Glomerular visceral epithelial cell (primary cell): ENCODE measurements at regions not wholly inside any gene's neighbourhood (a gene's known extent, or its start where the extent isn't known, plus 50 kb on each side); places are given as distances from the start of the nearest gene placed in this dataset.
A peak's percentile ranks its signal among the peaks of the same experiment; 100 is the strongest.

Source experiments
- DNase-seq: peaks from one replicate; pipeline ENCODE4 v3.0.0-alpha.2; 2016; ENCODE audit errors: extremely low spot score

GRCh38 chr9:108512426-108513173 lies 343.2 kb downstream of the ACTL7B start:
- DNase-seq = no peak

GRCh38 chr9:108511307-108511706 lies 344.5 kb downstream of the ACTL7B start:
- no peak for DNase-seq

DNA sequence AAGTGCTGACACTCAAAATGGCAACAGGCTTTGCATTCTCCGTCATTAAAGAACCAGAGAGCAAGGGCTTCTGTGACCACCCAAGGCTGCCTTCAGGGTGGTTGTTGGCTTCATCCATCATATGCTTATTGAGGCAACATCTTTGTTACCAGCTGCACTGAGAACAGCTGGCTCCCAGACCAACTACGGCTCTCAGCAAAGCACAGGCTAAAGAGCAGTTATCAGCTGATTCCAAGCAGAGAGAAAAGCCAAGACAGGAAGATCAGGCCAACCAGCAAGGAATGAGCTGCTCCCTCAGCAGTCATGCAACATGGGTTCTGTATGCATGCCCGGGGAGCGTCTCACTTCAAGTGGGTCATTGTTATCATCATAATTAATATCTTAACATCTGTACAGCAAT lies 358.9 kb downstream of the ACTL7B start:
- no peak for DNase-seq

- DNase-seq = no peak
Observed at GRCh38 chr9:108489567-108489966, 366.2 kb downstream of the ACTL7B start.

- DNase-seq = peak; percentile 66
Observed at GRCh38 chr9:108486831-108487230, 369.0 kb downstream of the ACTL7B start.

DNA sequence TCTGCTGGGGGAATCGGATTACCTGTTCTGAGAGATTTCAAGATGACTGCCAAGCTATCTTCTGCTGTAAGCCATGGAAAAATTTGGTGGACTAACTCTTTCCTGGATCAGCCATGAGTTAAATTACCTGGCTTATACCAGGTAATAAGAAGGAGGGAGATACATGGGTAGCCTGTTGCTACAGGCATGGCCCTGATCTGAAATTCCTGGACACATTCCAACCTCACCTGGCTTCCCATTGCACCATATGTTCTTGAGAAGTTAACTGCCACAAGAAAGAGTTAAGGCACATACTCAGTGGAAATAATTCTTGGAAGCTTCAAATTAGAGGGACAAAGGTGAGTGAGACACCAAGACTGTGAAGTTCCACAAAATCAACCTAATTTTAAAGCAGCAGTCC lies 371.3 kb downstream of the ACTL7B start:
- no peak for DNase-seq

- DNase-seq = no peak
Observed at GRCh38 chr9:108483676-108484075, 372.1 kb downstream of the ACTL7B start.

GRCh38 chr9:108479989-108480652 lies 375.7 kb downstream of the ACTL7B start:
- no peak for DNase-seq

- DNase-seq = peak; percentile 71
Observed at GRCh38 chr9:108478431-108479332, 377.1 kb downstream of the ACTL7B start.

GRCh38 chr9:108477529-108478006 lies 378.2 kb downstream of the ACTL7B start:
- no peak for DNase-seq

DNA sequence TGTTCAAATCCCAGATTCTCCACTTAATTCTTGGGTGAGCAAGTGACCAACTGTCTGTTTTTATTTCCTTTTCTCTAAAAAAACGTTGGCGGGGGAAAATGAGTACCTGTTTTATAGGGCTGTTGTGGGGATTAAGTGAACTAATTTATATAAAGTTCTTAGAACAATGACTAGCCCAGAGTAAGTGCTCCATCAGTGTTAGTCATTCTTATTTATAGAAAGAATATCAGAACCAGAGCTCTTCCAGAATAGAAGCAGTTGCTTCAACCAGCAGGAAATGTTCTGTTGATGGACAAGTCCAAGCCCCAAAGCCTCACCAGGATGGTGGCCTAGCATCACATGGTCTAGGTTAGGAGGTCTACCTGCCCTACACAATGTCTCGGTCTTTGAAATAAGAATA lies 379.2 kb downstream of the ACTL7B start:
- no peak for DNase-seq

DNA sequence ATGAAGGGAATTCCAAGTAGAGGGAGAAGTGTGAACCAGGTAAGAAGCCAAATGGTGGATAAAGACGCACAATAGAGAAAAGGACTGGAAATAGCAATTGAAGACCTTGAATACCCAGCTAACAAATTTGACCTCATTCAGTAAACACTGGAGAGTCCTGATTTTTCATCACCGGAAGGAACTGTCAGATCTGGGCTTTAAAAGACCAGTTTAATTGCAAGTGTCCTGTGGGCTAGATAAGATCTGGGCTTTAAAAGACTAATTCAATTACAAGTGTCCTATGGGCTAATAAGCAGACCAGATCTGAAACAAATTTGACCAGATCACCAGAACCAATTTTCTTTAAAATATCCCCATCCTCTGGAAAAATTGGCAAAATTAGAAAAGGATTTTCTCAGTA lies 380.0 kb downstream of the ACTL7B start:
- DNase-seq = no peak

- DNase-seq = no peak
Observed at GRCh38 chr9:108474356-108474755, 381.4 kb downstream of the ACTL7B start.

- DNase-seq = peak; percentile 45
Observed at GRCh38 chr9:108473209-108474112, 382.3 kb downstream of the ACTL7B start.

DNA sequence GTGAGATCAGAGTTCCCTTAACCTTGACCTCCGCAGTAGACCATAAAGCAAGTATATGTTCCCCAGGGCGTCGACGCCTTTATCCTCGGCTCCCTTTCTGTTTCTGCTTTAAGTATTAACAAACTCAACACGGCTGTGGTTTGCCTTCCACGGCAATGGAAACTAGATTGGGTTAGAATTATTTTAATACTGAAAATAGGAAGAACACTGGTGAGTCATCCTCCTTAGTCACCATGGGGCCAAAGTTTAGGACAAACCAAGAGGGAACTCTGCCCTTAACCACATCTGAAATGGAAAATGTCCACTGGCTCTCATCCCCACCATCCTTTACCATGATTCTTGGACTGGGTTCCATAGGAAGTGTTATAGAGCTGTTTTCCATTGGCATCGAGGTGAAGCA lies 386.1 kb downstream of the ACTL7B start:
- DNase-seq = no peak

GRCh38 chr9:108468364-108468763 lies 387.4 kb downstream of the ACTL7B start:
- DNase-seq = no peak

- no peak for DNase-seq
Observed at GRCh38 chr9:108467653-108468324, 388.0 kb downstream of the ACTL7B start.

DNA sequence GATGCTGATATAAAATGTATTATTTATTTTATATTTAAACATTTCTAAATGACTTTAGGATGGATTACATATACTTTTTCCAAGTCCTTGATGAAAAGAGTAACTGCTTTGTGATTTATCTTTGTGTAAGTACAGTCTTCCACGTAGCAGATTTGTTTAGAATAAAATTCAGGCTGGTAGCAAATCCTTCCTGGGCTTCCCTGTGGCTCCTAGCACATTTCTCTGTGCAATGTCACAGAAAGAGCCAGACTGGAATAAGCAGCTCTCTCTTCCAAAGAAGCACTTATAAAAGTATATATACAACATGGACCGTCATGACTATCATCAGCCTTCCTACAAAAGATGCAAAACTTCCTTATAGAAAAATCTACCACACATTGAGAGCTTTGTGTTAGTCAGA lies 388.6 kb downstream of the ACTL7B start:
- DNase-seq = no peak

- DNase-seq = no peak
Observed at GRCh38 chr9:108466304-108466703, 389.5 kb downstream of the ACTL7B start.

DNA sequence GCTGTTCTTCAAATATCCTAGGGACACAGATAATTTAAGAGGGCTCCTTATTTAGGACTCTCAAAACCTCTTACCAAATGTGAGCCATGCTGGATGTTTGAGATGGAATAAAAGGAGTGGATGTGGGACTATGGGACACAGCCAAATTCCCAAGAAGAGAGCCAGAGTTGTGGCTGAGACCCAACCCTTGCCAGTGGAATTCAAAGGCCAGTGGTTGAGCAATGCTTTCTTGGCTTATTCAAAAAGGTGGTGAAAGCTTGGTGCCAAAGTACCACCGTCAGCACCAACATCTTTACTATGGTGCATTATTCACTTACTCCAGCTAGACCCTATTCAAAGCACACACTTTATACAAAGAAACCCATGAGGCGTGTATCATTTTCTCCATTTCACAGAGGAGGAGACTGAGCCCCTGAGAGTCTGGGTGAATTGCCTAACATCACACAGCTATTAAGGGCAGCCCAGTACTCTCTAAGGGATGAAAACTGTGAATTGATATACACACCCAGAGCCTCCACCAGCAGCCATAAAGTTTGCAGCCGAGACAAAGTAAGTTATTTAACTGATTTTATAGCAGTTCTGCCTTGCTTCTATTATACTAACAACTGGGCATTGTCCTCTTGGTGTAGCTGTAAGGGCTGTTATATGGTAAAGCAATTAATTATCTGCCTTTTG lies 391.7 kb downstream of the ACTL7B start:
- no peak for DNase-seq
